ENCODE measurements at regions not wholly inside any gene's neighbourhood (a gene's known extent, or its start where the extent isn't known, plus 50 kb on each side); places are given as distances from the start of the nearest gene placed in this dataset.

DNA sequence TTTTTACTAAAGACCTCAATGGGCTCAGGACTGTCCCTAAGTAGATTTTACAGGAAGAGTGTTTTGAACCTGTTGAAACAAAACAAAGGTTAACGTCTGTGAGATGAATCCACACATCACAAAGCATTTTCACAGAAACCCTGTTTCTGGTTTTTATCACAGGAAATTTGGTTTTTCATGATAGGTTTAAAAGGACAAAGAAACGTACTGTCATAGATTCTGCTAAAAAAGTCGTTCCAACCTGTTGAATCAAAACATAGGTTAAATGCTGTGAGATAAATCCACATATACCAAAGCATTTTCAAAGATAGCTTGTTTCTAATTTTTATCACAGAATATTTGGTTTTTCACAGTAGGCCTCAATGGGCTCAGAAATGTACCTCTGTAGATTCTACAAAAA lies 1531.0 kb downstream of the UQCRFS1 start:
- Histone ChIP-seq H3K14ac (ENCODE audit: insufficient read depth, low read length) (no peak overlapping the region), H2BK15ac (ENCODE audit: low read depth, low read length) (no peak overlapping the region), H2BK120ac (ENCODE audit: low read depth, low read length, poor library complexity, severe bottlenecking) (no peak overlapping the region), H3K4me2 (ENCODE audit: insufficient read depth, insufficient read length, low read length) (no peak overlapping the region), H2BK5ac (ENCODE audit: insufficient read length, low read length) (no peak overlapping the region), H3K18ac (ENCODE audit: insufficient read length, low read depth, low read length) (no peak overlapping the region), H3K23ac (ENCODE audit: insufficient read length, low read depth, low read length) (no peak overlapping the region), H4K8ac (replicated peaks; ENCODE audit: insufficient read length, low read depth, low read length) (no peak overlapping the region), H4K5ac (ENCODE audit: insufficient read length, low read depth, low read length) (no peak overlapping the region), H2AK5ac (ENCODE audit: insufficient read length, low read length) (no peak overlapping the region), H3K9me3 (ENCODE audit: control insufficient read depth, low read depth, low read length) (peaks cover 82% of the 10 kb centered on the region), H3K79me1 (ENCODE audit: insufficient read depth, low read depth, low read length, poor library complexity, severe bottlenecking) (no peaks in the 10 kb centered on the region), H3K23me2 (ENCODE audit: insufficient read length, low read depth, low read length, poor library complexity, severe bottlenecking) (no peaks in the 10 kb centered on the region), H3T11ph (ENCODE audit: low read length) (no peak overlapping the region), H3K79me2 (ENCODE audit: insufficient read depth, low read length) (no peaks in the 10 kb centered on the region), H3K27me3 (ENCODE audit: insufficient read depth, low read length) (no peaks in the 10 kb centered on the region), H3K56ac (ENCODE audit: insufficient read length, low read depth, low read length) (no peak overlapping the region), H2AFZ (ENCODE audit: low read length) (no peak overlapping the region), H3K4me1 (ENCODE audit: insufficient read depth, low read length) (no peaks in the 10 kb centered on the region), H3K27ac (ENCODE audit: insufficient read length, low read depth, low read length) (no peak overlapping the region), H3K4ac (ENCODE audit: low read depth, low read length) (no peak overlapping the region), H4K20me1 (ENCODE audit: control insufficient read depth, insufficient read depth, insufficient read length) (no peaks in the 10 kb centered on the region), H4K91ac (ENCODE audit: insufficient read length, low read depth, low read length) (no peak overlapping the region), H2BK12ac (ENCODE audit: insufficient read length, low read depth, low read length) (no peak overlapping the region), H3K9ac (ENCODE audit: extremely low read depth, insufficient read length, low read length) (no peak overlapping the region), H2BK20ac (ENCODE audit: low read depth, low read length, poor library complexity, severe bottlenecking) (no peak overlapping the region)
- peaks cover 4 to 31% (median 10%) of the 10 kb centered on the region in 3 experiments; a peak in 6 of 7 replicates for H3K36me3 Mint-ChIP-seq (ENCODE audit: insufficient read depth in 1 of 3, low read depth in 3 of 3)
- no peaks in the 10 kb centered on the region for H3K4me1 Mint-ChIP-seq
- H3K4me3 Mint-ChIP-seq: no peak overlapping the region
- DNase-seq: no peak
- no CpG with 5 or more reads among the region's 3 CpGs for WGBS (ENCODE audit: extremely low coverage, insufficient read length, low lambda C conversion rate)
- H3K9me3 Mint-ChIP-seq: peaks cover 66 to 76% of the 10 kb centered on the region in 2 experiments
- TF ChIP-seq CTCF (conservative IDR thresholded peaks at IDR 0.05): no peak
- no peak overlapping the region for H3K27ac Mint-ChIP-seq
- H3K27me3 Mint-ChIP-seq (ENCODE audit: low read depth): peaks cover 2% of the 10 kb centered on the region; the same call in 1 of the 2 replicates
